GM20000 (cell line): ENCODE measurements at regions not wholly inside any gene's neighbourhood (a gene's known extent, or its start where the extent isn't known, plus 50 kb on each side); places are given as distances from the start of the nearest gene placed in this dataset.

Source experiments
- DNase-seq: peaks from one replicate; pipeline ENCODE4 v3.0.0; 2012; ENCODE audit warnings: low spot score
- CTCF ChIP-seq: IDR thresholded peaks from 2 replicates; pipeline ENCODE4 v1.5.1; 2012; ENCODE audit warnings: mild to moderate bottlenecking, control low read depth; ENCODE audit errors: extremely low read depth, missing control alignments

GRCh38 chr11:70689764-70690163, 291.4 kb downstream of the CTTN start:
- no peak for TF ChIP-seq CTCF
- DNase-seq: no peak

- no peak for DNase-seq
Measured at GRCh38 chr11:70692131-70692530, 293.8 kb downstream of the CTTN start.

DNA sequence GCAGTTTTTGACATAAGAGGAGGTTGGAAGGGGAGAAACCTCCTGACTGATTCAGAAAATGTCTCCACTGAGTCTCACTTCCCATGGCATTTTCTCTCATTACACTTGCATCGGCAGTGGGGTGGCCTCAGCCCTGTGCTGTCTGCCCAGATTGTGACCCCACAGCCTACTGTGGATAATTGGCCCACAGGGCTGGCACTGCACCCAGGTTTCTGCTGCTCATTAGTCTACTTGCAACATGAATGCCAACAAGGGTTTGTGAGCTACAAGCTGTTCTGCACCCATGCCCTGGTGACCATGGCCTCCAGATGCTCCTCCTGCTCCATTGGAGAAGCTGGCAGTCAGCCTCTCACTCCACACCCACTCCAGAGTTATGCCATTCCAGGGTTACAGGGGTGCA, 296.0 kb downstream of the CTTN start:
- no peak for DNase-seq
- TF ChIP-seq CTCF: no peak

More at GRCh38 chr11:70692131-70692530, 293.8 kb downstream of the CTTN start:
- no peak for TF ChIP-seq CTCF

DNA sequence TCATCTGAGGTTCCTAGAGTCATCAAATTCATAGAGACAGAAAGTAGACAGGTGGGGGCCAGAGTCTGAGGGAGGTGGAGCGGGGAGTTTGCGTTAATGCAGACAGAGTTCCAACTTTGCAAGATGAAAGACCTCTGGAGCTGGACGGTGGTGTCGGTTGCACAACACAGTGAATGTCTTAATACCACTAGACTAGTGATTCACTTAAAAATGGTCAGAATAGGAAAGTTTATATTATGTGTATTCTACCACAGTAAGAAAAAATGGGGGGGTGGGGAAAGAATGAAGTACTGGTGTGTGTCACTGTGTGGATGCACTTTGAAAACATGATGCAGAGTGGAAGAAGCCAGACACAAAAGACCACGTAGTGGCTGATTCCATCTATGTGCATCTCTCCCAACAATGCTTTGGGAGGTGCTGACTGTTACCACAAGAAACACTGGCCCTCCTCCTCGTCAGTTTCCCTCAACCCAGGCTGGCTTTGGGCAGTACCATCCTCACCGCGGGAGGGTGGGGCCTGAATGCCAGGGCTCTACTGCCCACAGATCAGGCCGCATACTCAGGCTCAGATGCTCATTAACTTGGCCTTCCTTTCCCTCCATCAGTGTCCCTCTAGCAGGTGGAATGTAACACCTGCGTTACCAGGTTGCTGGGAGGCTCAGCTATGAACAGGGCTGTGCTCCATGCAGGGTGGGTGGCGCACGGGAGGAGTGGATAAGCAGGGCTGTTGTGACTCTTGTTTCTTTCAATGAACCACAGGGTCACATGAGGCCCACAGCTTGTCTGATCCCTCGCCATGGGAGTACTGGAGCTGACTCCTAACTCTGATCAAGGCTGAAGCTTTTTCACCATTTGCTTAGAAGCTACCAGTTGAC, 297.0 kb downstream of the CTTN start:
- no peak for DNase-seq
- no peak for TF ChIP-seq CTCF

DNA sequence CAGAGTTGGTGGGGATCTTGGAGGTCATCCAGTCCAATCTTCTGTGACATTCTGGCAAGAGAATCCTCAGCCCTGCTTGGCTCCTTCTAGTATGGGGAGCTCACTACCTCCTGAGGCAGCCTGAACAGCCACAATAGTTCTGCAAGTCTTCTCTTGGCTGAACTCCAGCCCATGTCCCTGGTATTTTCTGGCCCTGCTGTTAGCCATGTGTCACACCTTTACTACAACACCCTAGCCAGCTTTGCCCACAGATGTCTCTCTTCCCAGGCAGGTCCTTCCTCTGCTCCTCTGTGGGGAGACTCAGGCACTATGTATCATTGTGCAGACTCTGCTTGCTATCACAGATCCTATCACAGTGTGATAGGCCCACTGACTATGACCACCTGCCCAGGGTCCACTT, 297.7 kb downstream of the CTTN start:
- DNase-seq: no peak
- TF ChIP-seq CTCF: no peak

DNA sequence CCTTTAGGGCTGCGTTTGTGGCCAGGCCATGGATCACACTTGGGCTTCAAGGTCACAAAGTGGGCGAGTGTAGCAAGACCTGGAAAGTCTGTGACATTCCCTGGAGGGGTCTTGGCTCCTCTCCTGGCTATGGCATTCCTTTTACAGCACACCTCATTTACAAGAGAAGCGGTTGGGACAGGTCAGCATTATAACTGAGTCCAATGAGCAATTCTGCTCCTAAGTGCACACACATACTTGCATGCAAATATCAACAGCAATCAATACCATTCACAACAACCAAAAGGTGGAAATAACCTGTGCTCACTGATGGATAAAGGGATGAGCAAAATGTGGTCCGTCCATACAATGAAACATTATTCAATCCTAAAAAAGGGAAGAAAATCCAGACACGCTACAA, 298.2 kb downstream of the CTTN start:
- TF ChIP-seq CTCF: no peak
- DNase-seq: no peak

DNA sequence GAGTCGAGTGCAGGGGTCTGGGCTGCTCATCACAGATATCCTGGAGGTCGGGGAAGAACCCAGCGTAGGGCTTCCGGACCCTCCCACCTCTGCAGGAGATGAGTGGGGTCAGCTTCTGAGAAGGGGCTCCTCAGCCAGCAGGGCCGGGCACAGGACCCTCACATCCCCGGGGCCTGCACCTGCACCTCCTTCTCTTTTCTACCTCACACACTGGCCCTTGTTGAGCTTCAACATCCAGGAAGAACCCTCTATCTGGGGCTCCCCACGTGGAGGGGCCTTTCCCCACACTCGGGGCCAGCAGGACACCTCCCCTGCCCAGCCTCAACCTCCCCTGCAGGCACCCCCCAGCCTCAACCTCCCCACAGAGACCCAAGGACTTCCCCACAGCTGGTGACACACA, 299.4 kb downstream of the CTTN start:
- no peak for TF ChIP-seq CTCF
- DNase-seq: no peak
